ENCODE measurements at regions not wholly inside any gene's neighbourhood (a gene's known extent, or its start where the extent isn't known, plus 50 kb on each side); places are given as distances from the start of the nearest gene placed in this dataset.
A peak's percentile ranks its signal among the peaks of the same experiment; 100 is the strongest.
"Not testable (repeated sequence)": the region's sequence is repeated elsewhere in the genome, so short reads cannot be mapped to it uniquely, and the experiment has no call there.

DNA sequence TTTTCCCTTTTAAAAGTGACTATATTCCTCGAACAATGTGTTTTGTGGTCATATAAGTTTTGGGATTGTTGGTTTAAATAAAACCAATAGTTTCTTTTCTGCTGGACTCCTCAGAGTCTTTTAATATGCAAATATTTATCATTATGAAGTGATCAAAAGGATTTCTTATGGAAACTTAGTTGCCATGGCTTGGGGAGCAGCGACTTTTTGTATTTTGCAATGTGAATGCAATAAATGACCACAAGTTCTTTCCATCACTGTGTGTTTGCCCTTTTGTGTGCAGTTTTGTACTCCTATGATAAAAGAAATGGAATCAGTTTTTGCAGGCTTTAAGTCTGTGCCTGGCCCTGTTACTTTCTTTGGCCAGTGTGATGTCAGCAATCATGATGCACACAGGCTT, 68.5 kb upstream of the NUDT6 start:
- Mint-ChIP-seq H3K27ac (no peak overlapping the region), H3K36me3 (peaks cover 49 to 74% of the 10 kb centered on the region in 2 donors), H3K27me3 (no peaks in the 10 kb centered on the region), H3K9me3 (peaks cover 2 to 38% (median 31%) of the 10 kb centered on the region in 8 donors), H3K4me1 (peaks cover 0 to 2% (median under 1%) of the 10 kb centered on the region in 4 donors), H3K4me3 (no peak overlapping the region)
- Histone ChIP-seq H3K4me3 (ENCODE audit: low read length in 2 of 2) (no peak overlapping the region), H3K27me3 (ENCODE audit: insufficient read depth, low read length) (no peaks in the 10 kb centered on the region), H3K9me3 (ENCODE audit: control insufficient read depth in 1 of 2, low read length in 2 of 2) (peaks cover 0 to 10% of the 10 kb centered on the region in 2 donors), H3K27ac (ENCODE audit: low read depth, low read length) (no peak overlapping the region), H3K36me3 (ENCODE audit: insufficient read depth, low read length) (no peaks in the 10 kb centered on the region), H3K4me1 (ENCODE audit: insufficient read depth, low read length) (no peaks in the 10 kb centered on the region)
- no peak for DNase-seq
- ChIA-PET CTCF (ENCODE audit: partially characterized antibody) (no interaction called here), POLR2A (ENCODE audit: partially characterized antibody) (no interaction called here)
- intact Hi-C loops (cut with micrococcal nuclease), result no loop called here

DNA sequence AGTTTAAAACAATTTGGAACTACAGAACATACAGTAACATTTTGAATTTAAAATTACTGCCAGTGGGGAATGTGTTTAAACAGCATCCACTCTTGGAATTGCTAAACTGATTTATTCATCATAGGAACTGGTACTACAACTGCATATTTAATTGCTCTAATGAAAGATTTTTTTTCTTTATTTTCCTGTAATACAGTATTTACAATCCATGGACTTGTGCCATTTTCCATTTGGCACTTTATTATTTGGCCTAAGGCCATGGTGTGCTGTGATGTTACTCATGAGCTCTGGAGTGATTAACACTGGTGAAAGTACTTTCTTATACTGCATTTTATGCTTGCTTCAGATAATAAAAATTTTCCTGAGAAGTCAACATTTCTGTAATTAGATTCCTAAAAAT, 69.7 kb upstream of the NUDT6 start:
- intact Hi-C loops (cut with micrococcal nuclease), result no loop called here
- ChIA-PET POLR2A (ENCODE audit: partially characterized antibody) (no interaction called here), CTCF (ENCODE audit: partially characterized antibody) (no interaction called here)
- DNase-seq, result no peak
- Histone ChIP-seq H3K9me3 (ENCODE audit: control insufficient read depth in 1 of 2, low read length in 2 of 2) (peaks cover 0 to 10% of the 10 kb centered on the region in 2 donors), H3K4me1 (ENCODE audit: insufficient read depth, low read length) (no peaks in the 10 kb centered on the region), H3K27me3 (ENCODE audit: insufficient read depth, low read length) (no peaks in the 10 kb centered on the region), H3K4me3 (ENCODE audit: low read length in 2 of 2) (no peak overlapping the region), H3K36me3 (ENCODE audit: insufficient read depth, low read length) (no peaks in the 10 kb centered on the region), H3K27ac (ENCODE audit: low read depth, low read length) (no peak overlapping the region)
- Mint-ChIP-seq H3K4me3 (no peak overlapping the region), H3K27ac (no peak overlapping the region), H3K4me1 (peaks cover 0 to 2% (median under 1%) of the 10 kb centered on the region in 4 donors), H3K36me3 (peaks cover 48 to 72% of the 10 kb centered on the region in 2 donors), H3K27me3 (no peaks in the 10 kb centered on the region), H3K9me3 (peaks cover 2 to 27% (median 23%) of the 10 kb centered on the region in 8 donors)

DNA sequence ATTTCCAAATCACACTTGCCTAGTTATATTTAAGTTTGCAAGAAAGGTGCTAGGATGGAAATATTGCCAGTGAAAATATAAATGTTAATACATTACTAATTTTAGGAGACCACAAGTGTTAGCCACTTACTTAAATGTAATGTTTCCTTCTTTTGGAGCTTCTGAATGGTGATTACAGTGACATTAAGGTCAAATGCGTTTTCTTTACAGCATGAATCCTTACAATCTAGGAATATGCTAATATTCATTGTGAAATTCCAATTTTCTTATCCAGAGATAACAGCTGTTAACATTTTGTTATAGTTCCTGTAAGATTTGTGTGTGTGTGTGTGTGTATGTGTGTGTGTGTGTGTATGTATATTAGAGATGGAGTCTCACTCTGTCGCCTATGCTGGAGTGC, 70.2 kb upstream of the NUDT6 start:
- no peaks in the 10 kb centered on the region for H3K27me3 Mint-ChIP-seq
- no peak overlapping the region for H3K27ac Mint-ChIP-seq
- peaks cover 0 to 2% (median under 1%) of the 10 kb centered on the region in 4 donors for H3K4me1 Mint-ChIP-seq
- no peak overlapping the region for H3K27ac ChIP-seq (ENCODE audit: low read depth, low read length)
- intact Hi-C loops (cut with micrococcal nuclease), result no loop called here
- no peaks in the 10 kb centered on the region for H3K36me3 ChIP-seq (ENCODE audit: insufficient read depth, low read length)
- peaks cover 0 to 7% of the 10 kb centered on the region in 2 donors for H3K9me3 ChIP-seq (ENCODE audit: control insufficient read depth in 1 of 2, low read length in 2 of 2)
- peaks cover 0 to 22% (median 18%) of the 10 kb centered on the region in 8 donors for H3K9me3 Mint-ChIP-seq
- H3K4me1 ChIP-seq (ENCODE audit: insufficient read depth, low read length), result no peaks in the 10 kb centered on the region
- H3K27me3 ChIP-seq (ENCODE audit: insufficient read depth, low read length), result no peaks in the 10 kb centered on the region
- H3K4me3 Mint-ChIP-seq, result no peak overlapping the region
- CTCF ChIA-PET (ENCODE audit: partially characterized antibody), result no interaction called here
- POLR2A ChIA-PET (ENCODE audit: partially characterized antibody), result no interaction called here
- no peak for DNase-seq
- peaks cover 49 to 73% of the 10 kb centered on the region in 2 donors for H3K36me3 Mint-ChIP-seq
- no peak overlapping the region for H3K4me3 ChIP-seq (ENCODE audit: low read length in 2 of 2)

DNA sequence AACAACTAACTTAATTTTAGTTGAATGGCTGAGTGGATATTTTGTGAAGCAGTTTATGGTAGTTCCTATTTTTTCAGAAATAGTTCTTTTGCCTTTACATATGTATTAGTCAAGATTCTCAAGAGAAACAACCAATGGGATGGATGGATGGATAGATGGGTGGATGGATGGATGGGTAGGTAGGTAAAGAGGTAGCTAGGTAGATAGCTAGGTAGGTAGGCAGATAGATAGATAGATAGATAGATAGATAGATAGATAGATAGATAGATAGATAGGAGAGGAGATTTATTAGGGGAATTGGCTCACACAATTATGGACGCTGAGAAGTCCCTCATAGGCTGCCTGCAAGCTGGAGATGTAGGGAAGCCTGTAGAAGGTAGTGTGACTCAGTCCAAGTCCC, 74.0 kb upstream of the NUDT6 start:
- H3K27ac Mint-ChIP-seq, result no peak overlapping the region
- CTCF ChIA-PET (ENCODE audit: partially characterized antibody), result no interaction called here
- H3K4me1 ChIP-seq (ENCODE audit: insufficient read depth, low read length), result no peaks in the 10 kb centered on the region
- no peak overlapping the region for H3K4me3 ChIP-seq (ENCODE audit: low read length in 2 of 2)
- H3K27me3 Mint-ChIP-seq, result no peaks in the 10 kb centered on the region
- H3K36me3 Mint-ChIP-seq, result peaks cover 33 to 46% of the 10 kb centered on the region in 2 donors
- intact Hi-C loops (cut with micrococcal nuclease), result no loop called here
- no peaks in the 10 kb centered on the region for H3K27me3 ChIP-seq (ENCODE audit: insufficient read depth, low read length)
- H3K9me3 Mint-ChIP-seq, result peaks cover 0 to 2% (median 0%) of the 10 kb centered on the region in 8 donors
- no peak for DNase-seq
- H3K36me3 ChIP-seq (ENCODE audit: insufficient read depth, low read length), result no peaks in the 10 kb centered on the region
- no peak overlapping the region for H3K4me3 Mint-ChIP-seq
- H3K4me1 Mint-ChIP-seq, result peaks cover 0 to 5% (median 2%) of the 10 kb centered on the region in 4 donors
- POLR2A ChIA-PET (ENCODE audit: partially characterized antibody), result no interaction called here
- H3K9me3 ChIP-seq (ENCODE audit: control insufficient read depth in 1 of 2, low read length in 2 of 2), result no peaks in the 10 kb centered on the region
- H3K27ac ChIP-seq (ENCODE audit: low read depth, low read length), result no peak overlapping the region

DNA sequence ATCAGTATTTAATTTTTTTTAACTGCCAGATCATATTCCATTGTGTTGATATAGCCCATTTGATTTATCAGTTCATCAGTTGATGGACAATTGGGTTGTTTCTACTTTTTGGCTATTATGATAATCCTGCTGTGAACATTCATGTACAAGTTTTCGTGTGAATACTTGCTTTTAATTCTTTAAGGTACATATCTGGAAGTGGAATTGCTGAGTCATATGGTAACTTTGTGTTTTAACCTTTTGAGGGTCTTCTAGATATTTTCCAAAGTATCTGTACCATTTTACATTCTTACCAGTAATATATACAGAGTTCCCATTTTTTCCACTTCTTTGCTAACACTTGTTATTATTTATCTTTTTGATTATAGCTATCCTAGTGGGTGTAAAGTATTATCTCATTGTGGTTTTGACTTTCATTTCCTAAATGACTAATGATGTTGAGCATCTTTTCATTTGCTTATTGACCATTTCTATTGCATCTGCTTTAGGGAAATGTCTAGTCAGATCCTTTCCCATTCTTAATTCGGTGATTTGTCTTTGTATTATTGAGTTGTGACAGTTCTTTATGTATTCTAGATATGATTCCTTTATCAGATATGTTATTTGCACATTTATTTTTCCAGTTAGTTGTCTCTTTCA, 75.2 kb upstream of the NUDT6 start:
- Mint-ChIP-seq H3K4me3 (no peak overlapping the region), H3K9me3 (peaks cover 0 to 3% (median 0%) of the 10 kb centered on the region in 8 donors), H3K27me3 (no peaks in the 10 kb centered on the region), H3K36me3 (peaks cover 29 to 41% of the 10 kb centered on the region in 2 donors), H3K27ac (no peak overlapping the region), H3K4me1 (peaks cover 0 to 5% (median 2%) of the 10 kb centered on the region in 4 donors)
- Histone ChIP-seq H3K27ac (ENCODE audit: low read depth, low read length) (no peak overlapping the region), H3K27me3 (ENCODE audit: insufficient read depth, low read length) (no peaks in the 10 kb centered on the region), H3K36me3 (ENCODE audit: insufficient read depth, low read length) (no peaks in the 10 kb centered on the region), H3K9me3 (ENCODE audit: control insufficient read depth in 1 of 2, low read length in 2 of 2) (no peaks in the 10 kb centered on the region), H3K4me3 (ENCODE audit: low read length in 2 of 2) (no peak overlapping the region), H3K4me1 (ENCODE audit: insufficient read depth, low read length) (no peaks in the 10 kb centered on the region)
- DNase-seq, result no peak
- ChIA-PET POLR2A (ENCODE audit: partially characterized antibody) (no interaction called here), CTCF (ENCODE audit: partially characterized antibody) (no interaction called here)
- intact Hi-C loops (cut with micrococcal nuclease), result no loop called here

DNA sequence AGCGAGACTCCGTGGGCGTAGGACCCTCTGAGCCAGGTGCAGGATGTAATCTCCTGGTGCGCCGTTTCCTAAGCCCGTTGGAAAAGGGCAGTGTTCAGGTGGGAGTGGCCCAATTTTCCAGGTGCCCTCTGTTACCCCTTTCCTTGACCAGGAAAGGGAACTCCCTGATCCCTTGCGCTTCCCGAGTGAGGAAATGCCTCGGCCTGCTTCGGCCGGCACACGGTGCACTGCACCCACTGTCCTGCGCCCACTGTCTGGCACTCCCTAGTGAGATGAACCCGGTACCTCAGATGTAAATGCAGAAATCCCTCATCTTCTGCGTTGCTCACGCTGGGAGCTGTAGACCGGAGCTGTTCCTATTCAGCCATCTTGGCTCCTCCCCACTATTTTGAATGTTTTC, 81.7 kb upstream of the NUDT6 start:
- H3K4me3 ChIP-seq (ENCODE audit: low read length in 2 of 2); H3K27ac Mint-ChIP-seq; DNase-seq; H3K27me3 Mint-ChIP-seq; H3K9me3 ChIP-seq (ENCODE audit: control insufficient read depth in 1 of 2, low read length in 2 of 2); intact Hi-C loops (cut with micrococcal nuclease); H3K4me1 ChIP-seq (ENCODE audit: insufficient read depth, low read length); H3K4me1 Mint-ChIP-seq; H3K4me3 Mint-ChIP-seq; H3K27me3 ChIP-seq (ENCODE audit: insufficient read depth, low read length); H3K27ac ChIP-seq (ENCODE audit: low read depth, low read length); CTCF ChIA-PET (ENCODE audit: partially characterized antibody); POLR2A ChIA-PET (ENCODE audit: partially characterized antibody); H3K36me3 ChIP-seq (ENCODE audit: insufficient read depth, low read length): not testable (repeated sequence)
- Mint-ChIP-seq H3K9me3 (peaks cover 0 to 16% (median 12%) of the 10 kb centered on the region in 8 donors), H3K36me3 (peaks cover 47 to 66% of the 10 kb centered on the region in 2 donors)

DNA sequence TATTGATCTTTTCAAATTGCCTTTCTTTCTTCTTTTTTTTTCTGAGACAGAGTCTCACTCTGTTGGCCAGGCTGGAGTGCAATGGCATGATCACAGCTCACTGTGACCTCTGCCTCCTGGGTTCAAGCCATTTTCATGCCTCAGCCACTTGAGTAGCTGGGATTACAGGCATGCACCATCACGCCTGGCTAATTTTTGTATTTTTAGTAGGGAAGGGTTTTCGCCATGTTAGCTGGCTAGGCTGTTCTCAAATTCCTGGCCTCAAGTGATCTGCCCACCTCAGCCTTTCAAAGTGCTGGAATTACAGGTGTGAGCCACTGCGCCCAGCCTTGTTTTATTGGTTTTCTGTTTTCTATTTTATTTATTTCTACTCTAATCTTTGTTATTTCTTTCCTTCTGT, 82.7 kb upstream of the NUDT6 start:
- H3K4me3 ChIP-seq (ENCODE audit: low read length in 2 of 2); H3K36me3 ChIP-seq (ENCODE audit: insufficient read depth, low read length); CTCF ChIA-PET (ENCODE audit: partially characterized antibody); POLR2A ChIA-PET (ENCODE audit: partially characterized antibody); H3K4me1 ChIP-seq (ENCODE audit: insufficient read depth, low read length); intact Hi-C loops (cut with micrococcal nuclease); H3K27me3 ChIP-seq (ENCODE audit: insufficient read depth, low read length); H3K27me3 Mint-ChIP-seq; DNase-seq; H3K27ac ChIP-seq (ENCODE audit: low read depth, low read length); H3K9me3 ChIP-seq (ENCODE audit: control insufficient read depth in 1 of 2, low read length in 2 of 2); H3K4me1 Mint-ChIP-seq: not testable (repeated sequence)
- peaks cover 0 to 16% (median 12%) of the 10 kb centered on the region in 8 donors for H3K9me3 Mint-ChIP-seq
- peaks cover 50 to 73% of the 10 kb centered on the region in 2 donors for H3K36me3 Mint-ChIP-seq
- peak overlapping the region in 1 of 7 donors; percentile 43 for H3K27ac Mint-ChIP-seq
- H3K4me3 Mint-ChIP-seq, result peak overlapping the region in 1 of 8 donors; percentile 26

All from CD4-positive, alpha-beta memory T cell (primary cell).